IPS-15b (cell line): ENCODE measurements at regions not wholly inside any gene's neighbourhood (a gene's known extent, or its start where the extent isn't known, plus 50 kb on each side); places are given as distances from the start of the nearest gene placed in this dataset.

Experiments
- H3K27me3 ChIP-seq: one replicate; pipeline ENCODE4 v1.6.1; 2013; ENCODE audit warnings: low read length; ENCODE audit not compliant: control insufficient read depth, insufficient read depth
- H3K36me3 ChIP-seq: one replicate; pipeline ENCODE4 v1.6.1; 2013; ENCODE audit warnings: low read length; ENCODE audit not compliant: control insufficient read depth, insufficient read depth
- H3K4me1 ChIP-seq: one replicate; pipeline ENCODE4 v1.6.1; 2013; ENCODE audit warnings: mild to moderate bottlenecking, low read length; ENCODE audit not compliant: control insufficient read depth, insufficient read depth
- H3K4me3 ChIP-seq: one replicate; pipeline ENCODE4 v1.5.1; 2013; ENCODE audit warnings: low read depth, low read length
- H3K9ac ChIP-seq: one replicate; pipeline ENCODE4 v1.6.1; 2013; ENCODE audit warnings: low read depth, mild to moderate bottlenecking, low read length
- H3K9me3 ChIP-seq: one replicate; pipeline ENCODE4 v1.6.1; 2013; ENCODE audit warnings: mild to moderate bottlenecking, low read length; ENCODE audit not compliant: control insufficient read depth, insufficient read depth

GRCh38 chr2:56104962-56105361, 78.8 kb upstream of the CCDC85A start:
- H3K27me3 ChIP-seq, result no peaks in the 10 kb centered on the region
- H3K9ac ChIP-seq, result no peak overlapping the region

DNA sequence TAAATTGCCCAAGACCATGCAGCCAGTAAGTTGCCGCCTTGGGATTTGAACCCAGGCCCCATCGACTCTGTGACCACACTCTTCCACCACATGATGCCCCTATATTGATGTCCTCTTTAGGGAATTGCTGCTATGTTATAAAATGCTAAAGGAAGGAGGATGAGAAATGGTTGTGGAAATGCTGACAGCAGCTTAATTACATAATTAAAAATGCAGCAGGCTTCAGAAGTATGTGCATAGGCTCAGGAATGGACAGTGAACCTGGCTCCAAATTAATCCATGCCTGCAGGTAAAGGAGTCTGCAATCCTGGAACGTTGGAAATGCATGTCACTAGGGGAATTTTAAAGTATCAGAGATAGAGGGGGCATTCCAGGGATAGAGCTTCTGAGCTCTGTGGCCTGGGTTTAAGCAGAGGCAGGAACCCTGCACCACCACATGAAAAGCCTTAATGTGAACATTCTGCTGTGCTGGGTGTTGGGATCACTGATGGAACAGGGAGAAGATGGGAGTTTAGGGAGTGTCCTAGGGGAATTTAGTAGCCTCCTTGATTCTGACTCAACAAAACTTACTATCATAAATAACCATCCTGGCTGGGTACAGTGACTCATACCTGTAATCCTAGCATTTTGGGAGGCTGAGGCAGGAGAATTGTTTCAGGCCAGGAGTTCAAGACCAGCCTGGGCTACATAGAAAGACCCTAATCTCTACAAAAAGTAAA, 76.1 kb upstream of the CCDC85A start:
- Histone ChIP-seq H3K9me3 (no peaks in the 10 kb centered on the region), H3K9ac (no peak overlapping the region), H3K27me3 (no peaks in the 10 kb centered on the region), H3K4me3 (no peak overlapping the region), H3K36me3 (no peaks in the 10 kb centered on the region), H3K4me1 (no peaks in the 10 kb centered on the region)

More at GRCh38 chr2:56104962-56105361, 78.8 kb upstream of the CCDC85A start:
- no peak overlapping the region for H3K4me3 ChIP-seq
- H3K9me3 ChIP-seq, result no peaks in the 10 kb centered on the region
- peaks cover 2% of the 10 kb centered on the region for H3K4me1 ChIP-seq
- no peaks in the 10 kb centered on the region for H3K36me3 ChIP-seq

DNA sequence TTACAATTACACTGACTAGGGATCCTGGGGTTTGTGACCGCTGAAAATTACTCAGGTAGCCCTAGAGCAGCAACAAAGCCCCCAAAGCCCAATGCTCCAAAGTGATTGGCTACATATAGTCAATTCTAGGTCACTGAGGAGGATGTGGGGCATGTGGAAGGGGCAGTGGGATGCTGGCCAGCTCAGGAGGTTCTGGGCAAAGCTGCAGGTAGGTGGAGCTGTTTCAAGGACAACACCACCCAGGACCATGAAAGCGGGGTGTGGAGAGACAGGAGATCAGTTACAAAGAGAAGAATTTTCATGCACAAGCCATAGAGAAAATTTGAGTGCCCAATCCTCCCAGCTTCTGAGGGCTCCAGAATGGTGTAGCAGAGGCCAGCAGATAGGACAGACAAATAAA, 75.0 kb upstream of the CCDC85A start:
- H3K36me3 ChIP-seq, result no peaks in the 10 kb centered on the region
- no peaks in the 10 kb centered on the region for H3K4me1 ChIP-seq
- H3K4me3 ChIP-seq, result no peak overlapping the region
- H3K9ac ChIP-seq, result no peak overlapping the region
- no peaks in the 10 kb centered on the region for H3K9me3 ChIP-seq
- H3K27me3 ChIP-seq, result no peaks in the 10 kb centered on the region

GRCh38 chr2:56109994-56110393, 73.8 kb upstream of the CCDC85A start:
- H3K4me3 ChIP-seq, result no peak overlapping the region
- H3K9me3 ChIP-seq, result no peaks in the 10 kb centered on the region
- H3K9ac ChIP-seq, result no peak overlapping the region
- no peaks in the 10 kb centered on the region for H3K36me3 ChIP-seq
- no peaks in the 10 kb centered on the region for H3K4me1 ChIP-seq
- no peaks in the 10 kb centered on the region for H3K27me3 ChIP-seq

GRCh38 chr2:56113382-56113975, 70.3 kb upstream of the CCDC85A start:
- H3K4me3 ChIP-seq, result no peak overlapping the region
- H3K4me1 ChIP-seq, result peaks cover 17% of the 10 kb centered on the region
- H3K9ac ChIP-seq, result no peak overlapping the region
- no peaks in the 10 kb centered on the region for H3K9me3 ChIP-seq
- H3K36me3 ChIP-seq, result no peaks in the 10 kb centered on the region
- no peaks in the 10 kb centered on the region for H3K27me3 ChIP-seq

DNA sequence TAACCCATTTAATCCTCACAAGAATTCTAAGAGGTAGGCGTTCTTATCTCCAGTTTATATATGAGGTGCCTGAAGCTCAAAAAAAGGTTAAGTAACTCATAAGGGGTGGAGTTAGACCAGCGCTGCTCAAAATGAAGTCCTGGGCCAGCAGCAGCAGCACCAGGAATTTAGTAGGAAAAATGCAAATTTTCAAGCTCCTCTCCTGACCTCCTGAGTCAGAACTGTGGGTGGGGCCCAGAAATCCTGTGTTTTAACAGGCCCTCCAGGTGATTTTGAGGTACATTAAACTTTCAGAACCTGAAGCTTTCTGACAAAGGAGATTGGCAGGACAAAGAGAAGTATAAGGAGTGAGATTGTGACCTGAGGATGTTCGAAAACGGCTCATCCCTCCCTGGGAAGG, 66.0 kb upstream of the CCDC85A start:
- H3K27me3 ChIP-seq, result no peaks in the 10 kb centered on the region
- H3K36me3 ChIP-seq, result peaks cover 7% of the 10 kb centered on the region
- peak overlapping the region; percentile 30 for H3K4me3 ChIP-seq
- H3K9ac ChIP-seq, result peak overlapping the region; percentile 41
- no peaks in the 10 kb centered on the region for H3K9me3 ChIP-seq
- peaks cover 28% of the 10 kb centered on the region for H3K4me1 ChIP-seq

DNA sequence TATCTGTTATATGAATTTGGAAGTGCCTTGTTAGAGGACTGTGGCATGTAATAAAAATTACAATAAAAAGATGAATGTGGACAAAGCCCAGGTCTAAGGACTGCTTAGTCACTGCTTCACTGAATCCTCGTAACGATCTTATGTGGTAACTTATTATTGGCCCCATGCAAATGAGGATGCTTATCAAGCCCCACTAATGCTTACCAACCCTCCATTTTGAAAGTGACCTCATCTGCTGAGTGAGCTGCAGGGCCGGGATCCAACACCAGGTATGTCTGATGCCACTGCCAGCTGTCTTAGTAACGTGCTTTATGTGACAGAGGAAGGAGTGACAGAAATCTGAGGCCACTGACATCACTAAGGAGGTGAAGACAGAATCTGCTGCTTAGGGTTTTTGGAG, 65.3 kb upstream of the CCDC85A start:
- H3K4me1 ChIP-seq, result peaks cover 28% of the 10 kb centered on the region
- peaks cover 7% of the 10 kb centered on the region for H3K36me3 ChIP-seq
- no peak overlapping the region for H3K9ac ChIP-seq
- H3K4me3 ChIP-seq, result peak overlapping the region; percentile 30
- H3K27me3 ChIP-seq, result no peaks in the 10 kb centered on the region
- no peaks in the 10 kb centered on the region for H3K9me3 ChIP-seq

DNA sequence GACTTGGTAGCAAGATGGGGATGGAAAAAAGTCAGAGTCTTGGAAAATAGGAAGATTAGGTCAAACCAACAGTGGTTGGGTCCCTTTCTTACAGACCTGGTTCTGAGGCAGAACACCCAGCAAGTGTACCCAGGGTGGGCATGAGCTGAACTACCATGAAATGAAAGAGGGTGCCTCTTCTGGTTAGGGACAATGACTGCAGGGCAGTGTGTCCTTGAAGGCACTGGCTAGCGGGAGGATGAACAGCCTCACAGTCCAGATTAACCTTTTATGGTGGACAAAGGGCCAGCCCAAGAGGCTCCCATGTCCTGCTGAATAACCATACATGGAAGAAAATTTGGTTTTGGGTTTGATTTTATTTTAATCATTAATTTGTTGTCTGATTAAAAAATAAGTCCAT, 61.8 kb upstream of the CCDC85A start:
- Histone ChIP-seq H3K9ac (no peak overlapping the region), H3K4me3 (no peak overlapping the region), H3K27me3 (no peaks in the 10 kb centered on the region)

DNA sequence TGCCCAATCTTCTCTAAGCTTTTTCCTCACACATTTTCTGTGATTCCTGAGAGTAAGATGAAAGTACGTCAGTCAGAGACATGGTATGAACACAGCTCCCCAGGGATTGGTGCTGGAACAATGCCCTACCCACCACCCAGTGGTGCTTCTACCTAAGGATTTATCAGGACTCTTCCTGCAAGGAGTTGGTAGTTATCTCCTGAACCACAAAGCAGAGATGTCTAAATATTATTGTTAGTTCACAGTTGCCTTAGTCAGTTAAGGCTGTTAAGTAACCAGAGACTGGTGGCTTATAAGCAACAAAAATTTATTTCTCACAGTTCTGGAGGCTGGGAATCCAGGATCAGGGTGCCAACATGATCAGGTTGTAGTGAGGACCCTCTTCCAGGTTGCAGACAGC, 60.3 kb upstream of the CCDC85A start:
- Histone ChIP-seq H3K36me3 (peaks cover 7% of the 10 kb centered on the region), H3K4me1 (peaks cover 11% of the 10 kb centered on the region), H3K9me3 (no peaks in the 10 kb centered on the region), H3K9ac (no peak overlapping the region), H3K4me3 (no peak overlapping the region), H3K27me3 (no peaks in the 10 kb centered on the region)

More for the DNA sequence above, 61.8 kb upstream of the CCDC85A start:
- peaks cover 24% of the 10 kb centered on the region for H3K4me1 ChIP-seq
- no peaks in the 10 kb centered on the region for H3K9me3 ChIP-seq
- H3K36me3 ChIP-seq, result peaks cover 7% of the 10 kb centered on the region

GRCh38 chr2:56127010-56127409, 56.8 kb upstream of the CCDC85A start:
- H3K4me3 ChIP-seq, result no peak overlapping the region
- no peaks in the 10 kb centered on the region for H3K4me1 ChIP-seq
- no peak overlapping the region for H3K9ac ChIP-seq
- H3K9me3 ChIP-seq, result no peaks in the 10 kb centered on the region
- no peaks in the 10 kb centered on the region for H3K36me3 ChIP-seq
- no peaks in the 10 kb centered on the region for H3K27me3 ChIP-seq

- Histone ChIP-seq H3K9ac (no peak overlapping the region), H3K4me3 (no peak overlapping the region), H3K36me3 (no peaks in the 10 kb centered on the region), H3K4me1 (no peaks in the 10 kb centered on the region), H3K27me3 (no peaks in the 10 kb centered on the region), H3K9me3 (no peaks in the 10 kb centered on the region)
These were observed 56.2 kb upstream of the CCDC85A start for GRCh38 chr2:56127463-56128152.

- H3K36me3 ChIP-seq, result no peaks in the 10 kb centered on the region
- H3K9ac ChIP-seq, result no peak overlapping the region
- H3K4me3 ChIP-seq, result no peak overlapping the region
- H3K9me3 ChIP-seq, result no peaks in the 10 kb centered on the region
- no peaks in the 10 kb centered on the region for H3K4me1 ChIP-seq
- no peaks in the 10 kb centered on the region for H3K27me3 ChIP-seq
These were observed 55.6 kb upstream of the CCDC85A start for GRCh38 chr2:56128235-56128634.
